Stimulated activated CD4-positive, alpha-beta T cell treated with anti-CD3 and anti-CD28 coated beads, TNF-alpha, amount 100 ng/mL, for 4 hours (primary cell): ENCODE measurements at regions not wholly inside any gene's neighbourhood (a gene's known extent, or its start where the extent isn't known, plus 50 kb on each side); places are given as distances from the start of the nearest gene placed in this dataset.

ENCODE experiments used
- DNase-seq, 3 experiments: peaks; one replicate each; pipeline ENCODE4 v3.0.0-alpha.2; 2020; ENCODE audit warnings: low read depth in 3 of 3

DNA sequence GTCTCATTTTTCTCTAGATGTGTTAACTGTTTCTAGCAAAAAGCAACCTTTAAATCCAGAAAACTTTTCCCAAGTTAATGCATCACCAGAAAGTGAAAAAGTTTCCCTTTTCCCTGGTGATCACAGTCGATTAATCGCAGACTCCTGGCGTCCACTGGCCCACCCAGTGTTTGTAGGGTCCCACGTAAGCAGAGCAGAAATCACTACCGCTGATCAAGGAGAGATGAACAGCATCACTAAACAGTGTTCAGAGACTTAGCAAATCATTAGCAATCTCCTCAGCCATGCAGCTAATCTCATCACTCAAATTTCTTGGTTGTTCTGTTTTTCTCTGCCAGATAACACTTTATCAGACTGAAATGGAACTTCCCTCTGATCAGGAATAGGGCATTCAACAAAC is 184.2 kb downstream of the EFNB2 start:
- DNase-seq, result no peak

DNA sequence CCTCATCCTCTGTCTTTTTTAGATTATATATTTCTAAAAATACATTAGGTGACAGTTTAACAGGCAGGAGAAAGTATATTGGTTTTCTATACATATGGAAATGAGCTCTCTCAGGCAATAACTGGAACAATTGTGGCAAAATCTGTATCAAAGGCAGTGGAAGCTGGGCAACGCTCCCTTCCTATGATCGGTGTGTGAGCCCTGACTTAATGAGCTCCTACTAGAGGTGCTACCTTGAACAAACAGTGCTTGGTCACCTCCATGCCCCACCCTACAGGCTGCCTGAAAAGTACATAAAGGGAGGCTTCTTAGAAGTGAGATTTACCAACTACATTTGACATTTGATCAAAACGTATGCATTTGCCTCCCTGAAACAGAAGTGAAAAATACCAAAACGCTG is 185.3 kb downstream of the EFNB2 start:
- DNase-seq, result no peak

DNA sequence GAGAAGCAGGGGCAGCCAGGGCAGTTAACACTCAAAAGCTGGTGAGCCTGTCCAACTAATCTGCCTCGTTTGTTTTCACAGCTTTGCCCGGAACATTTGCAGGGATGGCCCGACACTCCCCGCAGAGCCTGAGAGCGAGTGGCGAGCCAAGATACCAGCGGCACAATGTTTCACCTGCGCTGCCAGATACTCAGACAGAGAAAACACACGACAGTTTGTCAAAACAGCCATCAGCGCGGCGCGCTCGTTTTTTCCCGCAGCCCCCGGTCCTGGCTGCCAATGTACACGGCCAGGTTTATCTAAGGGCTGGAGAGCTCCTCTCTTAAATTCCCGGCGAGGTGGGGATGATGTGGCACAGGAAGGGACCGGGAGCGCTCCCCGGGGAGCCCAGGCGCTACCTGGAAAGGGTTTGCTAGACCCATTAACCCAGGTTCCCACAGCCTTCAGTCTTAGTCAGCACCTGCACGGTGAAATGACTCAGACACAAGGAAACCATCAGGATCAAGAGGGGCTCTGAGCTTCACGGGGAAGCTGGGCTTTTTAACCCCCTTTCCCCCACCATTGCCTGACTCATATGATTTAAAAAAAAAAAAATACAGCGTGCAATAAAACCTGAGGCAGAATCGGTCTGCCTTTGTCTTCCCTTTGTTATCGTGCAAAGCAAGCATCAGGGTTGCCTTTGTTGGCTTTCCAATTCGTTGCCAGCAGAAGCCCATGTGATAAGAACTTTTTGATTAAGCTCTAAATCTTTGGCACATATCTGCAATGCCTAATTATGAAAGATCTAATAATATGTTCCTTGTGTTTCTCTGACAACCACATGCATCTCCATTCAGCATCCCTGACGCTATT is 186.2 kb downstream of the EFNB2 start:
- no peak for DNase-seq

DNA sequence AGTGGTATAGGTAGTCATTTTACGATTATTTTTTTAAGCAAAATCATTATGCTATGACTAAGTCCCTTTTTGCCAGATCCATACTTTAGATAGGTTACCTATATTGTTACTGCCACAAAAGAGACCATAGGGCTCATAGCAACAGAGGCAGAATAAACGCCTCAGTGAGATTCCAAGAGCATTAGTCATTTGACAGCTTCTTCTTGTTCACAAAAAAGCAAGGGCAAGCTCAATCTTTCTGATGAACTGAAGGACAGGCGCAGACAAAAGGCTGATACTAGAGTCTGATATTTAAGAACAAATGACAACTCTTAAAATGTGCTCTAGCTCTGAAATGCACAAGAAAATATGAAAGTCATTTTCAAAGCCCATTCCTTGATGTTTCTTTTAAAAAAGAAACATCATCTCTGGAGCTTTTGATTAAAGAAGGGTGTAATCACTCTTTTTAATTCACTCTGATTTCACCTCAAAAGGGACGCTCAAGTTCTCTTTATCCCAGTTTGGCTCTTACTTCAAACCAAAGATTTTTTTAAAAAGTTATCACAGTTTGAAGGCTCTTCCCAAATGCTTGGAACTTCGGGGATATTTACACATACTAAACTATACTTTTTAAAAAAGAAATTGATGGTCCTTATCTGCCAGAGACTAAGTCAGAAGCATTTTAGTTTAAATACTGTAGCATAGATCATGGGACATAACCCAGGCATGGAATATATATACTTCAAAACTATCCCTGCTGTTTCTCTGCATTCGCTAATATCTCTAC is 187.2 kb downstream of the EFNB2 start:
- DNase-seq, result no peak

DNA sequence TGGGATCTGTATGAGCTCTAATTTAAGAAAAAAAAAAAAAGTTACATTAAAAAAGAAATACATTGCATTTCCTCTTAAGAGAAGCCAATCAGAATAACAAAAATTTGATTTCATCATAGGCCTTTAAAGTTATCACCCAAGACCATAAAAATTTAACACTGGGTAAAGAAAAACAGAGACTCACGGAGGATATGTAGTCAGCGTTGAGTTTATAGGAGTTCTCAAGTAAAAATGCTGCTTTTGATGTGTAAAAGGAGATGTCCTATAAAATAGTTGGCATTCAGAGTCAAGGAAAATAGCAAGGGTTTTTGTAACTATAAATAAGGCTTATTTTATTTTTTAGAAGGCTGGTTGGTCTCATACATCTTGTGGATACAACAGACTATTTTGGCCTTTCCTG is 191.1 kb downstream of the EFNB2 start:
- no peak for DNase-seq

DNA sequence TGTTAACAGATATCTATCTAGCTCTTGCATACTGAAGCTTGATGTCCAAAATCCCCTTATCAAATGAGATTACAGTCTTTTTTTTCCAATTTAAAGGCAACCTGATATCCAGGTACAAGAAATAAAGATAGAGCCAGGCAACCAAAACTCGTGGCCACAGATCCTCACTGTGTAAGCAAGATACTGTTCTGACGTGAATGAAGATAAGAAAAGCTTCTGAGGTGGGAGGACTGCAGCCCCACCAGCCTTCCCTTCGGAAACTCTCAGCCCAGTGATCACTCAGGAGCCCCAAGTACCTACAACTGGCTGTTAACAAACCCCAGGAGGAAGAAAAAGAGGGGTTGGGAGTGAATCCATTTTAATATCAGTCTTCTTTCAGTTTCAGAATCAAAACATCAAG is 191.6 kb downstream of the EFNB2 start:
- DNase-seq, result no peak

DNA sequence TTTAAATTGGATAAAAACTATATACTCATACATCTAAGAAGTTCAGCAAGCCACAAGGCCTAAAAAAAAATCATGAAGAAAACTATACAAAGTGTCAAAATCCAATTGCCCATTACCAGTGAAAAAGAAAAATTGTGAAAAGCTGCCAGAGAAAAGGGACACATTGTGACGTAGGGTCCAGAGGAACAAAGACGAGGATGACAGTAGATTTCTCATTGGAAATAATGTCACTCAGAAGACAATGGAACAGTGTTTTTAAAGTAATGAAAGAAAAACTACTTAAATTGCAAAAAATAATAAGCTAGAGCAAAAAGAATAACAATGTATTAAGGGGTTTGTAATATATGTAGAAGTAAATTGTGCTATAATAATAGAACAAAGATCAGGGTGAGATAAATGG is 195.2 kb downstream of the EFNB2 start:
- no peak for DNase-seq

DNA sequence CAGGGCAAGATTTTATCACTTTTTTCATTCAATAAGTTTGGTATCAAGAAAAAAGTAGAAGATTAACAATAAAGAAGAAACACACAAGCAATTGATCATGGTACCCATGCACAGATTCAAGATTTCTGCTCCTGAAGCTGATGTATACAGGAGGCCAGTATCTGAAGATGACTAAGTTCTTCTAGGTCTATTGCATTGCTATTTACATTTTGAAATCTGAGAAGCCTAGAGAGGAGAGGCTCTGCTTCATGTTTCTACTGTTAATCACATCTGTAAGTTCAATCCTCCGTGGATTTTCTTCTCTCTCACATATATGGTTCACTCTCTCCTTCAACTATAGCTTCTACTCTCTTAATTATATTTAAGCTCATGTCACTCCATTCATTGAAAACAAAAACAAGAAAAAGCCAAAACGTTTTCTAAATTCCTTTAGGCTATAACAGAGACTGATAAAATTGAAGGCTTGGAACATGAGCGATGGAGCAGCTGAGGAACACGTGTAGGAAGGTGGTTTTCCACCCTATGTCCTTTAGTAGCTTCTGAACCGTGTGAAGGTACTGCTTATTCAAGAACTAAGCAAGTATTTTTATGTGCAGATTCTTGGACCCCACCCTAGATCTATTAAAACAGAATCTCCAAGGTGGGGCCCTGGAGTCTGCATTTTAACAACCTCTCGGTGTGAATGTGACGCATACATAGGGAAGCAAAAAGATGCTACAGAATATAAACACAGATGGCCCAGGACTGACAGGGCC is 198.2 kb downstream of the EFNB2 start:
- no peak for DNase-seq

DNA sequence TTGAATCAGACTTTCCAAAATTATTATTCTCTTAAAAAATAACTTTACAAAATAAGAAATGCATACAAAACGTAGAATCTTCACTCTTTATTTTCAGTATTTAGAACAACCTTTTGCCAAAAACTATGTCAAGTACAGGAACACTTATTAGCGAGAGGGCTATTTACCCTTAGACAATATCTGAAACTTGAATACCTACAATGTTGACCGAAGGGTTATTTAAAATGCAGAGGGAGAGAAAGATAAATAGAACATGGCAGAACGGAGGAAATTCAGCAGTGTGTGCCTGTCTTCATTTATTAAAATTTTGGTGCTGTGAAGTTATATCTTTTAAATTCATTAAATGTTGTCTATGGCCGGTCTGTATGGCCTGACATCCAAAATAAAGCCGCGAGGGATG is 198.8 kb downstream of the EFNB2 start:
- DNase-seq, result no peak

DNA sequence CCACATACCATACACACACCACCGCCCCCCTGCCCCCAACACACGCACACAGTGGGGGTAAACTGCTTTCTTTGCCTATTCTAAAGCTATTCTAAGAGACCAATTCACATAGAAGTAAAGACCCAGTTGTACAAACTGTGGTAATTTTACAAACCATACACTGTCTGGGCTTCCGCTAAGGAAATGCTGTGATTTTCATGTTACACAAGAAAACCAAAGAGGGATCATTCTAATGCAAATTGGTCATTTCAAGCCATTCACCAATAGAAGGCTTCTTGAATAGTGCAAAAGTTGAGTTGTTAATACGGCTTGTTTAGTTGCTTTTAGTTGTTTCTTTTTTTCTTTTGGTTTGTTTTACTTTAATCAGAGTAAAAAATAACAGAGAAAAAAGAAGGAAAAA is 202.8 kb downstream of the EFNB2 start:
- DNase-seq, result no peak

DNA sequence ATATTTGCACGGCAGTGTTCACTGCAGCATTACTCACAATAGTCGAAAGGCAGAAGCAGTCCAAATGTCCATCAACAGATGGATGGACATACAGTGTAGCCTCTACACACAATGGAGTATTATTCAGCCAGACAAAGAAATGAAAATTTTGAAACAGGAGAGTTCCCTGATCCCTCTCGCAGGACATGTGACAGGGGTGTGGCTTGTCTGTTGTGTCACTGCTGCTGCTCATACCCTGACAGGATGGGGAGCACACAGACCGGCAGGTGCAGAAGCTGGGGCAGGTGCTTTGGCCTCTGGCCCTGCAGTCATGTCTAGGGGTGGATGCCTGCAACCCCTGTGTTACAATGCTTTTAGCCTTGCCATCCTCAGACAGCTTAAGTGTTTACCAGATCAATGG is 204.3 kb downstream of the EFNB2 start:
- no peak for DNase-seq

DNA sequence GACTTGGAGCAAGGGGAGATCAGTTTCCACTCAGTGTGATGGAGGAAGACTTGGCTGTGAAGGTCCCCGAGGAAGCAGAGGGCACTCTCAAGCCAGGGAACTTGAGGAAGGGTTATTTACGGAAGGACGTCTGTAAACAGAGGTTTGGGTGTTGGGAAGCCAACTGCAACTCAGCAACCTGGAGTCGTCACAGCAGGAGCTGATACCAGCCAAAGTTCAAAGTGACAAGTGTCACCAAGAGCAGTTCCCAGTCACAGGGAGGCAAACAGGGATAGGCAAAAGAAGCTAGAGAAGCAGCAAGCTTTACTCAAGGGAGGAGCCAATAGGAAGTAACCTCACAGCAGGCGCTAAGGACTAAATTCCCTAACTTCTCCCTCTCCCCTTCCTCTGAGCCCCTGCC is 205.5 kb downstream of the EFNB2 start:
- DNase-seq, result no peak

DNA sequence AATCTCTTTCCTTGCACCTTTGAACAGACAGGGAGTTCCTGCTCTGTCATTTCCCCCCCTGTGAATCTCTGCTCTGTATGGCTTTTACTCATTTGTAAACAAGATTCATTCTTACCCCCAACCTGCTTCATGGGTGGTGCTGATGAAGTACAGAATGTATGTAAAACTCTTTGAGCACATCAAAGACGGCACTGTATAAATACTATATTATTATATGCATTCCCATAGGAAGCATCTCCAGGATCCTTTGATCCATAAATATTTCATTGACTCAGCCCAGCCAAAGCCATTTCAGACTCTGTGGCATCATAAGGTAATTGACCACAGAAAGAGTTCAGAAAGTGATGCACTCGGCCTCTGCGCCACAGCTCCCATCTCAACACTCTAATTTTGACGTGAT is 208.7 kb downstream of the EFNB2 start:
- no peak for DNase-seq

DNA sequence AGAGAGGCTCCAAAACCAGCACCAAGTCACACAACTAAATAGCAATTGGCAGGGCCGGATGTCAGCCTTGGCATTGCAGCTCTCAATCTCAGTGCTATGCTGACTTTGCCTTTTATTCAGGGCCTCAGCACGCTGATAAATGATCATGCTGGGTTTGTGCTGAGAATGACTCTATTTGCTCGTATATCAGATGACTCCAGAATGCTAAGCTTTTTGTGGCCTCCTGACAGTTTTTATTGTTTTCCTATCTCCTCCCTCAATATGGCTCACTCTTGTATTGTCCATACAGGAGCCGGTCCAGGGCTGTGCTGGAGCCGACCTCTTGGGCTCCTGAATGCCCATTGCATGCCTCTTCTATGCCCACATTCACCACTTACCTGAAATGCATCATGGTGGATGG is 211.0 kb downstream of the EFNB2 start:
- no peak for DNase-seq

DNA sequence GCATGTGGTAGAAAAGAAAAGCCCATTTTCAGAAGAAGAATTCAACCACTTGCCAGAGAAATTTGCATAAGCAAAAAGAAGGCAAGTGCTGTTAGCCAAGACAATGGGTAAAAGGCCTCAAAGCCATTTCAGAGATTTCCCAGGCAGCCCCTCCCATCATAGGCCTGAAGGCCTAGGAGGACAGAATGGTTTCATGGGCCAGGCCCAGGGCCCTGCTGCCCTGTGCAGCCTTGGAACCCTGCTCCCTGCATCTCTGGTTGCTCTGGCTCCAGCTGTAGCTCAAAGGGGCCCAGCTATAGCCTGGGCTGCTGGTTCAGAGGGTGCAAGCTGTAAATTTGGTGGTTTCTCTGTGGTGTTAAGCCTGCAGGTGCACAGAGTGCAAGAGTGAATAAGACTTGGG is 212.8 kb downstream of the EFNB2 start:
- no peak for DNase-seq

DNA sequence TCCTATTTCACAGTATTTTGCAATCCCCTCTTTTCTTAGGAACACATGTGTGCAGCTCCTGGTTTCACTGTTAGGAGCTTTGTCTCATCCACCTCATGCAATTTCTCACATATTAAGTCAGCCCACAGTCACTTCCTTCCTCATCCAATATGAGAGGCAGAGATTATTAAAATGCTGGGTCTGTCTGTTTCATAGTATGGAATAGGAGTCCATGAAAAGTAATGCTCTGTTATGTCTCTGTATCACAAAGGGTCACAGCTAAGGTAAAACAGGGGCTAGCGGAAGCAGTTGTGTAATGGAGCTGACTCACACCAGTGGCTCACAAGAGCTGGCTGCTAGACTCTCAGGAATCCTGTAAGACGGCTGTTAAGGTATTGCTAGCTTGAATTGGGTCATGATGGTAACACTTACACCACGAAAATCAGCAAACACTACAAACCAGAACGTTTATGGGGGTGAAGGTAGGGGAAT is 216.5 kb downstream of the EFNB2 start:
- DNase-seq, result no peak

DNA sequence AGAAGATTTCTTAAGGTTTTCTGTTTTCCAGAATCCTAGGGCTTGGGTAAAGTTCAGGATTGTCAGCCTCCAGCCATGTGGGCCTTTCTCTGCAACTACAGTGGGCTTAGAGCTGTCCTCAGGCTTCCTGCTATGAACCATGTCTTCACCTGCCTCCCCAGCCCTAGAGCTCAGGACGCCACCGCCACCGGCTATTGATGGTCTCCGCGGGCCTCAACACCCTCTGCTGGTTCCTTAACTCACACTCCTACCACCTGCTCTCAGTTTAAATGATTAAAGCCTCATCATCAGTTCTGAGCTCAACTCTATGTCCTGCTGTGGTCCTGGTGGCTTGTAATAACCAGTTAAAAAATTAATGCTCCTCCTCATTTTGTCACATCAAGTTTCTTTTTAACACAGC is 221.0 kb downstream of the EFNB2 start:
- DNase-seq, result no peak

DNA sequence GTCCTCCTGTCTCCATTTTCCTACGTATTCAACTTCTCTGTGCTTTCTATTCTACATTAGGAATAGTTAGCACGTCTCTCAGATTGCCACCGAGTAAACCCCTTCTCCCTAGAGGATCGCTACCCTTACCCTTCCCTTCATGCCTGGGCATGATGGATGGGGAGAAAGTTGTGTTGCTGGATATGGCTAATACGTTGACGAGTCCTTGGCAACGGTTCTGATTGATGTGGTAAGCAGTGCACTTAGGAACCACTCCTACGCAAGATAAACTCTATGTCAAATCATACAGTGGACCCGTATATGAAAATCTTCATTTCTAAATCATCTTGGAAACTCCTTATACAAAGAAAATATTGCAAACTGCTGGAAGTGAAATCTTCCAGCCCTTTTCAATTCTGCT is 224.5 kb downstream of the EFNB2 start:
- DNase-seq, result no peak

DNA sequence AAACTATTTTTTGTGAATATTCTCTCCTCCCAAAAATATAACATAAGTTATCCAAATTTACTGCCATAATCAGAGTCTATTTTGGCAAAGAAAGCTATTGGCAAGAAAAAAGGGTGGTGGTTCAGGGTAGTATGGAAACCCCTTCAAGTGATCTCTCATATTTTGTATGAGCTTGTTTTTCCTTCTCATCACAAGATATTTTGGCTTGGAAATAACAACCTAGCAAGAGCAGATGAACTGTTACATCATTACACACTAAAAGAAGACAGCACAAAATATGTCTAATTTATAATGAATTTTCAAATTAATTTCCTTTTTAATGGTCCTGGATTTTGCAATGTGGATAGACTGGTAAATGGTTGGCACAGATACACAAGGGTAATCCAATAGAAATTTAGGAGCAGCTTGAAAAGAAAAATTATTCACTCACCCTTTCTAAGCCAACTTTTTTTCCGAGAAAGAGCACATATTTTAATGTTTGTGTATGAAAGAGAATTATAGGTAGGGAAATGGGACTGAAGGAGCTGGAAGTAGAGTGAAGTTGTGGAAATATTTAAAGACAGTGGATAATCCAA is 225.1 kb downstream of the EFNB2 start:
- DNase-seq, result no peak

DNA sequence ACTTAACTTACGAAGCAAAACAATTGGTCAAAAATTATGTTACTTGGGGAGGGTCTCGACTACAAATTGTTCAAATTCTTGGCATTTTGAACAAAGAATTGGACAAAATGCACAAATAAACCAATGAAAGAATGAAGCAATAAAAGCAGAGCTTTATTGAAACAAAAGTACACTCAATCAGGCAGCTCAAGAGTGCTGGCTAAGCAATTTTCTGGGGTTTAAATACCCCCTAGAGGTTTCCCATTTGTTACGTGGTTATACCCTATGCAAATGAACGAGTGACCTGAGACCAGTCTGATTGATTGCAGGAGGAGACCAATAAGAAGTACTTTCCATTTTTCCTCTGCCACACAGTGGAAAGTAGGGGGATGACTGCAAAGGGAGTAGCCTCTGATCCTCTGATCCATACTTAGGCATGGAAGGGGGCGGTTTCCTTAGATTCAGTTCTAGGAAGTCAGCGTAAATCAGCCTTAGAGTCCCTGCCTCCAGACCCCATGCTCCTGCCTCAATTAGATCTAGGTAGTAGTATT is 228.6 kb downstream of the EFNB2 start:
- no peak for DNase-seq

DNA sequence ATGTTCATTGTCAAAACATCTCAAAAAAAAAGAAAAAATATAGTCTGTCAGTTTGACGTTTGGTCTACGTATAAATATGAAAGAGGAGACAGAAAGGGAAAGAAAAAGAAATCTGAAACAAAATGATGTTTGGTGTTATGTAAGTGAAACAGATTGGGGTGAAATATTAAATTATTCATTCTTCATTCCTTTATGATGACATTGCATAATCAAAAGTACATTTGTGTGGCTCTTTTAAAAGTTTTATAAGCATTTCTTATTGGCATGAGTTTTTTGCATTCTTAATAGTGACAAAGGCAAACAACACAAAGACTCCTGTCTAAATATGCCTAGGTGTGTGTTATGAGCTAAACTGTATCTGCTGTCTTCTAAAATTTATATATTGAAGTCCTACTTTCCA is 232.6 kb downstream of the EFNB2 start:
- DNase-seq, result no peak

DNA sequence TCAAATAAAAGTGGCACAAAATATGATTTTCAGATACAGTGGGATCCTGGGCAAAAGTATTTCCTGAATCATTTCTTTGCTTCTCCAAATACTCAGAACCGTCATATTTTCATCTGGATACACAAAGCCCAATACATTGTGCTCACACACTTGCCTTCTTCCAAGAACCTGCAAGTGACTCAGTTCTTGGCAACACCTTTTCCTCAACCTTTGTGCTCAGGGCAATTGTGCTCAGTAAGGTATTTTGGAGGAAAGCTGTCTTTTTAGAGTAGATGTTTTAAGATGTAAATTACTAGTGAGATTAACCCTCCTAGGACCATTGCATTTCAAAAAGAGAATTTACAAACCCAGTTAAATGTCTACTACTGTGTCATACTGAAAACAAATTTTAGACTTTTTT is 233.5 kb downstream of the EFNB2 start:
- DNase-seq, result no peak
